Osteocyte (in vitro differentiated cells): ENCODE measurements at regions not wholly inside any gene's neighbourhood (a gene's known extent, or its start where the extent isn't known, plus 50 kb on each side); places are given as distances from the start of the nearest gene placed in this dataset.

Source experiments
- DNase-seq: peaks from one replicate; pipeline ENCODE4 v3.0.0; 2021; ENCODE audit warnings: mixed read lengths; ENCODE audit not compliant: unreplicated experiment; ENCODE audit errors: extremely low spot score
- H3K27ac Mint-ChIP-seq: one replicate; pipeline ENCODE4 v1.8.0; 2021; ENCODE audit warnings: mild to moderate bottlenecking, mixed read lengths; ENCODE audit not compliant: unreplicated experiment
- H3K27me3 Mint-ChIP-seq: one replicate; pipeline ENCODE4 v1.8.0; 2021; ENCODE audit warnings: mixed read lengths; ENCODE audit not compliant: unreplicated experiment
- H3K36me3 Mint-ChIP-seq: one replicate; pipeline ENCODE4 v1.8.0; 2021; ENCODE audit warnings: mixed read lengths; ENCODE audit not compliant: unreplicated experiment
- H3K4me1 Mint-ChIP-seq: one replicate; pipeline ENCODE4 v1.8.0; 2021; ENCODE audit warnings: mixed read lengths; ENCODE audit not compliant: unreplicated experiment
- H3K4me3 Mint-ChIP-seq: one replicate; pipeline ENCODE4 v1.8.0; 2021; ENCODE audit warnings: mild to moderate bottlenecking, moderate library complexity, mixed read lengths; ENCODE audit not compliant: unreplicated experiment
- H3K9me3 Mint-ChIP-seq: one replicate; pipeline ENCODE4 v1.8.0; 2021; ENCODE audit warnings: mixed read lengths; ENCODE audit not compliant: unreplicated experiment
- TF ChIP-seq, protein P1 (sequence below): fragments of 200-600 bp; sonication (generic); IDR thresholded peaks from 2 replicates; pipeline ENCODE4 v1.5.0; 2021; ENCODE audit warnings: antibody characterized with exemption, mild to moderate bottlenecking, moderate library complexity

GRCh38 chr18:40109252-40110049 lies 1845.6 kb upstream of the PIK3C3 start:
- Mint-ChIP-seq H3K27me3 (peaks cover 7% of the 10 kb centered on the region), H3K9me3 (no peaks in the 10 kb centered on the region), H3K4me1 (no peaks in the 10 kb centered on the region), H3K4me3 (no peak overlapping the region), H3K27ac (no peak overlapping the region), H3K36me3 (no peaks in the 10 kb centered on the region)
- DNase-seq = no peak
- TF ChIP-seq, protein P1, sequence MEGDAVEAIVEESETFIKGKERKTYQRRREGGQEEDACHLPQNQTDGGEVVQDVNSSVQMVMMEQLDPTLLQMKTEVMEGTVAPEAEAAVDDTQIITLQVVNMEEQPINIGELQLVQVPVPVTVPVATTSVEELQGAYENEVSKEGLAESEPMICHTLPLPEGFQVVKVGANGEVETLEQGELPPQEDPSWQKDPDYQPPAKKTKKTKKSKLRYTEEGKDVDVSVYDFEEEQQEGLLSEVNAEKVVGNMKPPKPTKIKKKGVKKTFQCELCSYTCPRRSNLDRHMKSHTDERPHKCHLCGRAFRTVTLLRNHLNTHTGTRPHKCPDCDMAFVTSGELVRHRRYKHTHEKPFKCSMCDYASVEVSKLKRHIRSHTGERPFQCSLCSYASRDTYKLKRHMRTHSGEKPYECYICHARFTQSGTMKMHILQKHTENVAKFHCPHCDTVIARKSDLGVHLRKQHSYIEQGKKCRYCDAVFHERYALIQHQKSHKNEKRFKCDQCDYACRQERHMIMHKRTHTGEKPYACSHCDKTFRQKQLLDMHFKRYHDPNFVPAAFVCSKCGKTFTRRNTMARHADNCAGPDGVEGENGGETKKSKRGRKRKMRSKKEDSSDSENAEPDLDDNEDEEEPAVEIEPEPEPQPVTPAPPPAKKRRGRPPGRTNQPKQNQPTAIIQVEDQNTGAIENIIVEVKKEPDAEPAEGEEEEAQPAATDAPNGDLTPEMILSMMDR = no peak

GRCh38 chr18:40108596-40108995 lies 1846.4 kb upstream of the PIK3C3 start:
- DNase-seq = no peak
- no peaks in the 10 kb centered on the region for H3K4me1 Mint-ChIP-seq
- peaks cover 9% of the 10 kb centered on the region for H3K27me3 Mint-ChIP-seq
- no peak overlapping the region for H3K4me3 Mint-ChIP-seq
- H3K27ac Mint-ChIP-seq = no peak overlapping the region
- H3K36me3 Mint-ChIP-seq = no peaks in the 10 kb centered on the region
- no peaks in the 10 kb centered on the region for H3K9me3 Mint-ChIP-seq
- TF ChIP-seq, protein P1 = no peak

- H3K4me1 Mint-ChIP-seq = no peaks in the 10 kb centered on the region
- peaks cover 12% of the 10 kb centered on the region for H3K27me3 Mint-ChIP-seq
- no peak overlapping the region for H3K27ac Mint-ChIP-seq
- TF ChIP-seq, protein P1 = no peak
- H3K4me3 Mint-ChIP-seq = no peak overlapping the region
- no peak for DNase-seq
- H3K36me3 Mint-ChIP-seq = no peaks in the 10 kb centered on the region
- H3K9me3 Mint-ChIP-seq = no peaks in the 10 kb centered on the region
Observed at GRCh38 chr18:40102903-40103302, 1852.1 kb upstream of the PIK3C3 start.

DNA sequence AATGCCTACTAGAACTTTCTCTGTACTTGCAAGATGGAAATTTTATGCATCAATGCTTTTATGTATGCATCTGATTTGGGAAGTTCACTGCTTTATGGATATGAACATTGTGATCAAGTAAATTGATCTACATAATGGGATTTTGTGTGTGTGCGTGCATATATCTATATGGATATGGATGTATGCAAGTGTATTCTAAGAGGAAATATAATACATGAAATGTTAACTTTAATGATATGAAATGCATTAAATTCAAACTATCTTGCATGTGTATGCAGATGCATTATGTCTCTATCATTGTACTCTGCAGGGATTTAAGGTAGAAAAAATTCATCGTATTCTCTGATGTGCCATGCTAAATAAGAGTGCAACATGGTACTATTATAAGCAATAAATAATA lies 1855.4 kb upstream of the PIK3C3 start:
- no peaks in the 10 kb centered on the region for H3K4me1 Mint-ChIP-seq
- no peaks in the 10 kb centered on the region for H3K9me3 Mint-ChIP-seq
- TF ChIP-seq, protein P1 = no peak
- peaks cover 13% of the 10 kb centered on the region for H3K27me3 Mint-ChIP-seq
- H3K27ac Mint-ChIP-seq = no peak overlapping the region
- no peak overlapping the region for H3K4me3 Mint-ChIP-seq
- no peak for DNase-seq
- no peaks in the 10 kb centered on the region for H3K36me3 Mint-ChIP-seq

DNA sequence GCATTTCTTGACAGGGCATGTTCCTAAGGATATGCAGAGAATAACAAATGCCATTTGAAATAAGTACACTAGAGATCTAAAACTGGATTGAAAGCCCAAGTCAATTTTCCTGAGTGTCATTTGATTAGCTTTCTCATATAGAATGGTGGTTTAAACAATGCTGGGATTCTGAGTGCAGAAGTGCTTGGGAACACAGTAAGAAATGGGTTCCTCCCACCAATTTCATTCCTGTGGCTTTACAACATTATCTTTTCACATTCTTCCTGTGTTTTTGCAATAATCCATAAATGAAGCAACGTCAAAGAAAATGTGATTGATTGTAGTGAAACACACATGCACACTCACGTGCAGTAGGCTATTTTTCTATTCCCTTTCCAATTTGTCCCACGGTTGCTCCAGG lies 1858.4 kb upstream of the PIK3C3 start:
- H3K36me3 Mint-ChIP-seq = no peaks in the 10 kb centered on the region
- DNase-seq = no peak
- H3K4me3 Mint-ChIP-seq = no peak overlapping the region
- H3K4me1 Mint-ChIP-seq = no peaks in the 10 kb centered on the region
- no peaks in the 10 kb centered on the region for H3K9me3 Mint-ChIP-seq
- TF ChIP-seq, protein P1 = no peak
- peaks cover 12% of the 10 kb centered on the region for H3K27me3 Mint-ChIP-seq
- no peak overlapping the region for H3K27ac Mint-ChIP-seq
